MCF 10A (cell line): ENCODE measurements at regions not wholly inside any gene's neighbourhood (a gene's known extent, or its start where the extent isn't known, plus 50 kb on each side); places are given as distances from the start of the nearest gene placed in this dataset.

Source experiments
- BruUV-seq: library from RNA; stranded (reverse); fragments of 400-500 nt; replicated peaks from 2 replicates; lab custom pipeline; 2021; lab: Mats Ljungman, UMichigan
- CTCF ChIA-PET: fragments of 300-600 bp; sonication (Branson Sonifier 250); formaldehyde crosslinking; extraction: SDS; loops from one replicate; lab custom pipeline; 2021; ENCODE audit warnings: antibody characterized with exemption, inconsistent platforms; lab: Yijun Ruan, JAX
- POLR2A ChIA-PET: fragments of 300-600, 350-650 bp; sonication (Branson Sonifier 250); formaldehyde crosslinking; extraction: SDS; loops from one replicate; lab custom pipeline; 2020; ENCODE audit warnings: antibody characterized with exemption, inconsistent platforms; lab: Yijun Ruan, JAX
- DNase-seq: peaks from one replicate; pipeline ENCODE4 v3.0.0-alpha.2; 2018; ENCODE audit not compliant: unreplicated experiment
- H3K27ac Mint-ChIP-seq: one replicate; pipeline ENCODE4 v1.8.0; 2022; ENCODE audit warnings: mild to moderate bottlenecking, low read depth, mixed read lengths; ENCODE audit not compliant: unreplicated experiment
- H3K27me3 Mint-ChIP-seq: one replicate; pipeline ENCODE4 v1.8.0; 2022; ENCODE audit warnings: mixed read lengths; ENCODE audit not compliant: insufficient read depth, unreplicated experiment
- H3K36me3 Mint-ChIP-seq: one replicate; pipeline ENCODE4 v1.8.0; 2022; ENCODE audit warnings: mild to moderate bottlenecking, moderate library complexity, mixed read lengths; ENCODE audit not compliant: insufficient read depth, unreplicated experiment
- H3K4me1 Mint-ChIP-seq: one replicate; pipeline ENCODE4 v1.8.0; 2022; ENCODE audit warnings: mixed read lengths; ENCODE audit not compliant: insufficient read depth, unreplicated experiment
- H3K4me3 Mint-ChIP-seq: one replicate; pipeline ENCODE4 v1.8.0; 2022; ENCODE audit warnings: mild to moderate bottlenecking, moderate library complexity, mixed read lengths; ENCODE audit not compliant: unreplicated experiment
- H3K9me3 Mint-ChIP-seq: one replicate; pipeline ENCODE4 v1.8.0; 2022; ENCODE audit warnings: mixed read lengths; ENCODE audit not compliant: unreplicated experiment
- intact Hi-C: fragments of 100-400 bp; cut with micrococcal nuclease; formaldehyde crosslinking; loops from 2 replicates; pipeline ENCODE4 v1.14.1; 2022
- TF ChIP-seq, protein P1 (sequence below): fragments of 200-600 bp; IDR thresholded peaks from one replicate; pipeline ENCODE4 v1.8.0; 2022; ENCODE audit warnings: antibody characterized with exemption, mild to moderate bottlenecking; ENCODE audit not compliant: unreplicated experiment

- no TSS peak for BruUV-seq
- TF ChIP-seq, protein P1, sequence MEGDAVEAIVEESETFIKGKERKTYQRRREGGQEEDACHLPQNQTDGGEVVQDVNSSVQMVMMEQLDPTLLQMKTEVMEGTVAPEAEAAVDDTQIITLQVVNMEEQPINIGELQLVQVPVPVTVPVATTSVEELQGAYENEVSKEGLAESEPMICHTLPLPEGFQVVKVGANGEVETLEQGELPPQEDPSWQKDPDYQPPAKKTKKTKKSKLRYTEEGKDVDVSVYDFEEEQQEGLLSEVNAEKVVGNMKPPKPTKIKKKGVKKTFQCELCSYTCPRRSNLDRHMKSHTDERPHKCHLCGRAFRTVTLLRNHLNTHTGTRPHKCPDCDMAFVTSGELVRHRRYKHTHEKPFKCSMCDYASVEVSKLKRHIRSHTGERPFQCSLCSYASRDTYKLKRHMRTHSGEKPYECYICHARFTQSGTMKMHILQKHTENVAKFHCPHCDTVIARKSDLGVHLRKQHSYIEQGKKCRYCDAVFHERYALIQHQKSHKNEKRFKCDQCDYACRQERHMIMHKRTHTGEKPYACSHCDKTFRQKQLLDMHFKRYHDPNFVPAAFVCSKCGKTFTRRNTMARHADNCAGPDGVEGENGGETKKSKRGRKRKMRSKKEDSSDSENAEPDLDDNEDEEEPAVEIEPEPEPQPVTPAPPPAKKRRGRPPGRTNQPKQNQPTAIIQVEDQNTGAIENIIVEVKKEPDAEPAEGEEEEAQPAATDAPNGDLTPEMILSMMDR: no peak
Measured at GRCh38 chr4:137775701-137776100, 243.4 kb upstream of the PCDH18 start.

GRCh38 chr4:137774501-137774900, 242.2 kb upstream of the PCDH18 start:
- DNase-seq: no peak
- ChIA-PET POLR2A (interaction anchor here (0.5 to 0.6 kb wide), 2 partner anchors 72 to 396 kb away, joined by 3 read pairs; no protein-coding TSS in a partner anchor), CTCF (no interaction called here)
- TF ChIP-seq, protein P1: no peak
- no peak overlapping the region for H3K27ac Mint-ChIP-seq
- H3K4me1 Mint-ChIP-seq: no peaks in the 10 kb centered on the region
- H3K36me3 Mint-ChIP-seq: no peaks in the 10 kb centered on the region
- H3K27me3 Mint-ChIP-seq: no peaks in the 10 kb centered on the region
- no peak overlapping the region for H3K4me3 Mint-ChIP-seq
- BruUV-seq: no TSS peak
- intact Hi-C loops: no loop called here
- no peaks in the 10 kb centered on the region for H3K9me3 Mint-ChIP-seq

More at GRCh38 chr4:137775701-137776100, 243.4 kb upstream of the PCDH18 start:
- Mint-ChIP-seq H3K36me3 (no peaks in the 10 kb centered on the region), H3K4me3 (no peak overlapping the region), H3K4me1 (no peaks in the 10 kb centered on the region), H3K27me3 (no peaks in the 10 kb centered on the region), H3K27ac (no peak overlapping the region), H3K9me3 (no peaks in the 10 kb centered on the region)
- ChIA-PET CTCF (no interaction called here), POLR2A (no interaction called here)
- intact Hi-C loops: no loop called here
- no peak for DNase-seq

DNA sequence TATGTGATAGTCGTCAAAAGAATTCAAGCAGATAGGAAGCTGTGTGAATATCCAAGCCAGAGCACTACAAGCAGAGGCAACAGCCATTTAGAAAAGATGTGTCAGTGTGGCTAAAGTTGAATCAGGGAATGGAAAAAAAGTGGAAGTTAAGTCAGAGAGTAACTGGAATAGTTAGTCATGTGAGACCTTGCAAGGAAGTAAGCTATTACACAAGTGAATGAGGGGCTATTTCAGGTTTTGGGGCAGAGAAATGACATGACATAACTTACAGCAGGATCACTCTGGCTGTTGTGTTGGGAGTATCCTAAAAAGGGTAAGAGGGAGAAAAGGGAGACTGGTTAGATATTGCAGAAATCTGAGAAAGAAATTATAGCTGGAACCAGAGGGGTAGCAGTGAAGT, 236.6 kb upstream of the PCDH18 start:
- intact Hi-C loops: no loop called here
- H3K9me3 Mint-ChIP-seq: peaks cover 9% of the 10 kb centered on the region
- TF ChIP-seq, protein P1: no peak
- H3K27me3 Mint-ChIP-seq: no peaks in the 10 kb centered on the region
- no peaks in the 10 kb centered on the region for H3K36me3 Mint-ChIP-seq
- ChIA-PET POLR2A (no interaction called here), CTCF (interaction anchor here (0.6 to 1.0 kb wide), 2 partner anchors 51 to 63 kb away, joined by 3 to 4 read pairs; no protein-coding TSS in a partner anchor)
- DNase-seq: no peak
- H3K27ac Mint-ChIP-seq: no peak overlapping the region
- H3K4me3 Mint-ChIP-seq: no peak overlapping the region
- H3K4me1 Mint-ChIP-seq: no peaks in the 10 kb centered on the region
- BruUV-seq: no TSS peak

DNA sequence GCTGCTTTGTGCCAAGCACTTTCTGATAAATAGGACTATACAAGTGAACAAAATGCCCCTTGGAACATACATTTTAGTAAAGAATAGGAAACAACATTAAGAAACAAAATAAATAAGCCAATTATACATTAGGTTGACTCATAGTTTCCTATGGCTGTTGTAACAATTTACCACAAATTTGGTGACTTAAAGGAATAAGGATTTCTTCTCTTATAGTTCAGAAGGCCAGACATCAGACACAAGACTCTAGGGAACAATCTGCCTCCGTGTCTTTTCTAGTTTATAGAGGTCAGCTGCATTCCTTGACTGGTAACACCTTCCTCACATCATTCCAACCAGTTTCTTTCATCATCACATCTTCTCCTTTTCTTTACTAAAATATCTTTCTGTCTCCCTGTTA, 235.9 kb upstream of the PCDH18 start:
- peak; percentile 8 for DNase-seq
- Mint-ChIP-seq H3K27ac (no peak overlapping the region), H3K9me3 (peaks cover 9% of the 10 kb centered on the region), H3K4me3 (no peak overlapping the region), H3K27me3 (no peaks in the 10 kb centered on the region), H3K36me3 (no peaks in the 10 kb centered on the region), H3K4me1 (no peaks in the 10 kb centered on the region)
- intact Hi-C loops: no loop called here
- no TSS peak for BruUV-seq
- ChIA-PET POLR2A (no interaction called here), CTCF (interaction anchor here (0.6 to 1.0 kb wide), 2 partner anchors 52 to 62 kb away, joined by 3 to 4 read pairs; no protein-coding TSS in a partner anchor)
- TF ChIP-seq, protein P1: no peak
